ENCODE measurements at regions not wholly inside any gene's neighbourhood (a gene's known extent, or its start where the extent isn't known, plus 50 kb on each side); places are given as distances from the start of the nearest gene placed in this dataset.

DNA sequence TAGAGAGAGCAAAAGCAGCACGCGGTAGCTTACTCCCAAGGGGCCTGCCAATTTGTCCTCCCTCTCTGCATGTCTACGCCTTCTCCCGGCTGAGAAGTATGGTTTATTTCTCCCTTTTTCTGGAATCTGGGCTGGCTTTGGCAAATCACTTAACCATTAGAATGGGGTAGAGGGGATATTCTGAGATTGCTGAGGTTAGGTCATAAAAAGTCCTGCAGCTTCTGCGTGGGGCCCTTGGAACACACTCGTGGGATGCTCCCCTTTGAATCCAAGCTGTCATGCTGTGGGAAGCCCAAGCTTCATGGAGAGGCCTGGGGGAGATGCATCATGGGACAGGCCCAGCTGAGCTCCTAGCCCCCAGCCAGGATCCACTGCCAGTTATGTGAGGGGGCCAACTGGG, 403.6 kb upstream of the MAF start:
- TF ChIP-seq, protein P1, sequence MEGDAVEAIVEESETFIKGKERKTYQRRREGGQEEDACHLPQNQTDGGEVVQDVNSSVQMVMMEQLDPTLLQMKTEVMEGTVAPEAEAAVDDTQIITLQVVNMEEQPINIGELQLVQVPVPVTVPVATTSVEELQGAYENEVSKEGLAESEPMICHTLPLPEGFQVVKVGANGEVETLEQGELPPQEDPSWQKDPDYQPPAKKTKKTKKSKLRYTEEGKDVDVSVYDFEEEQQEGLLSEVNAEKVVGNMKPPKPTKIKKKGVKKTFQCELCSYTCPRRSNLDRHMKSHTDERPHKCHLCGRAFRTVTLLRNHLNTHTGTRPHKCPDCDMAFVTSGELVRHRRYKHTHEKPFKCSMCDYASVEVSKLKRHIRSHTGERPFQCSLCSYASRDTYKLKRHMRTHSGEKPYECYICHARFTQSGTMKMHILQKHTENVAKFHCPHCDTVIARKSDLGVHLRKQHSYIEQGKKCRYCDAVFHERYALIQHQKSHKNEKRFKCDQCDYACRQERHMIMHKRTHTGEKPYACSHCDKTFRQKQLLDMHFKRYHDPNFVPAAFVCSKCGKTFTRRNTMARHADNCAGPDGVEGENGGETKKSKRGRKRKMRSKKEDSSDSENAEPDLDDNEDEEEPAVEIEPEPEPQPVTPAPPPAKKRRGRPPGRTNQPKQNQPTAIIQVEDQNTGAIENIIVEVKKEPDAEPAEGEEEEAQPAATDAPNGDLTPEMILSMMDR (IDR thresholded peaks at IDR 0.05), result no peak
- TF ChIP-seq POLR2A (IDR thresholded peaks at IDR 0.05), result no peak

Data from Peyer's patch (tissue), 4 donors.